ENCODE measurements at regions not wholly inside any gene's neighbourhood (a gene's known extent, or its start where the extent isn't known, plus 50 kb on each side); places are given as distances from the start of the nearest gene placed in this dataset.

DNA sequence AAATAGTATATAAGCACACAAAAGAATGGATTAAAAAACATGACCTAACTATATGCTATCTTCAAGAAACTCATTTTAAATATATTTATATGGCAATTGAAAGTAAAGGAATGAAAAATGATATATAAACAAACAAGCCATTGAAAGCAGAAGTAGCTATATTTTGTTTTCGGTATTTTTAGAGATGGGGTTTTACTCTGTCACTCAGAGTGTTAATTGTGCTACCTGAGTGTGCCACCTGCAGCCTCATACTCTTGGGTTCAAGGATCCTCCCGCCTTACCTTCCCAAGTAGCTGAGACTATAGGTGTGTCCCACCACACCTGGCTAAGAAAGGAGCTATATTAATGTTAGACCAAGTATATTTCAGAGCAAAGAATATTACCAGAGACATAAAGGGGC is 624.1 kb downstream of the BUD13 start:
- no peak for TF ChIP-seq SP1 (IDR thresholded peaks at IDR 0.05)
- Histone ChIP-seq H3K4me1 (ENCODE audit: control insufficient read depth in 4 of 4, insufficient read depth in 4 of 4, low read length in 3 of 4) (no peaks in the 10 kb centered on the region), H3K27me3 (ENCODE audit: control insufficient read depth in 4 of 4, insufficient read depth in 4 of 4, low read length in 3 of 4) (peaks cover 0 to 4% (median 0%) of the 10 kb centered on the region in 4 donors), H3K27ac (ENCODE audit: low read depth in 1 of 2, low read length in 2 of 2) (no peak overlapping the region), H3K36me3 (ENCODE audit: control insufficient read depth in 4 of 4, insufficient read depth in 3 of 4, low read depth in 1 of 4, low read length in 3 of 4) (peaks cover 0 to 4% (median 0%) of the 10 kb centered on the region in 4 donors), H3K9me3 (ENCODE audit: control insufficient read depth in 4 of 4, low read length in 3 of 4) (peaks cover 0 to 11% (median 6%) of the 10 kb centered on the region in 4 donors), H3K9ac (ENCODE audit: low read depth in 1 of 2, low read length in 2 of 2) (no peak overlapping the region), H3K4me3 (ENCODE audit: low read depth in 1 of 3, low read length in 3 of 3) (no peak overlapping the region)
- WGBS: 86% methylated on average over 2 of the region's 2 CpGs
- no peak for DNase-seq (ENCODE audit: low spot score)

- Histone ChIP-seq H3K4me1 (ENCODE audit: control insufficient read depth in 4 of 4, insufficient read depth in 4 of 4, low read length in 3 of 4) (no peaks in the 10 kb centered on the region), H3K4me3 (ENCODE audit: low read depth in 1 of 3, low read length in 3 of 3) (no peak overlapping the region), H3K9me3 (ENCODE audit: control insufficient read depth in 4 of 4, low read length in 3 of 4) (peaks cover 0 to 11% (median 6%) of the 10 kb centered on the region in 4 donors), H3K36me3 (ENCODE audit: control insufficient read depth in 4 of 4, insufficient read depth in 3 of 4, low read depth in 1 of 4, low read length in 3 of 4) (peaks cover 0 to 4% (median 0%) of the 10 kb centered on the region in 4 donors), H3K27me3 (ENCODE audit: control insufficient read depth in 4 of 4, insufficient read depth in 4 of 4, low read length in 3 of 4) (peaks cover 0 to 4% (median 0%) of the 10 kb centered on the region in 4 donors), H3K9ac (ENCODE audit: low read depth in 1 of 2, low read length in 2 of 2) (no peak overlapping the region), H3K27ac (ENCODE audit: low read depth in 1 of 2, low read length in 2 of 2) (no peak overlapping the region)
- DNase-seq (ENCODE audit: low spot score): no peak
- no peak for TF ChIP-seq NR2F2 (IDR thresholded peaks at IDR 0.05)
- TF ChIP-seq EGR1 (IDR thresholded peaks at IDR 0.05; ENCODE audit: low read depth in 2 of 2): no peak
- no peak for TF ChIP-seq FOXA1 (IDR thresholded peaks at IDR 0.05)
- TF ChIP-seq TAF1 (conservative IDR thresholded peaks at IDR 0.05): no peak
- TF ChIP-seq, protein P1, sequence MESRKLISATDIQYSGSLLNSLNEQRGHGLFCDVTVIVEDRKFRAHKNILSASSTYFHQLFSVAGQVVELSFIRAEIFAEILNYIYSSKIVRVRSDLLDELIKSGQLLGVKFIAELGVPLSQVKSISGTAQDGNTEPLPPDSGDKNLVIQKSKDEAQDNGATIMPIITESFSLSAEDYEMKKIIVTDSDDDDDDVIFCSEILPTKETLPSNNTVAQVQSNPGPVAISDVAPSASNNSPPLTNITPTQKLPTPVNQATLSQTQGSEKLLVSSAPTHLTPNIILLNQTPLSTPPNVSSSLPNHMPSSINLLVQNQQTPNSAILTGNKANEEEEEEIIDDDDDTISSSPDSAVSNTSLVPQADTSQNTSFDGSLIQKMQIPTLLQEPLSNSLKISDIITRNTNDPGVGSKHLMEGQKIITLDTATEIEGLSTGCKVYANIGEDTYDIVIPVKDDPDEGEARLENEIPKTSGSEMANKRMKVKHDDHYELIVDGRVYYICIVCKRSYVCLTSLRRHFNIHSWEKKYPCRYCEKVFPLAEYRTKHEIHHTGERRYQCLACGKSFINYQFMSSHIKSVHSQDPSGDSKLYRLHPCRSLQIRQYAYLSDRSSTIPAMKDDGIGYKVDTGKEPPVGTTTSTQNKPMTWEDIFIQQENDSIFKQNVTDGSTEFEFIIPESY (IDR thresholded peaks at IDR 0.05): no peak
- no peak for TF ChIP-seq FOXA2 (IDR thresholded peaks at IDR 0.05)
- TF ChIP-seq SP1 (IDR thresholded peaks at IDR 0.05): no peak
- TF ChIP-seq HNF4A (conservative IDR thresholded peaks at IDR 0.05): no peak
- no peak for TF ChIP-seq GABPA (IDR thresholded peaks at IDR 0.05 in 1 of 2, conservative IDR thresholded peaks at IDR 0.05 in 1 of 2)
- TF ChIP-seq, protein P2, sequence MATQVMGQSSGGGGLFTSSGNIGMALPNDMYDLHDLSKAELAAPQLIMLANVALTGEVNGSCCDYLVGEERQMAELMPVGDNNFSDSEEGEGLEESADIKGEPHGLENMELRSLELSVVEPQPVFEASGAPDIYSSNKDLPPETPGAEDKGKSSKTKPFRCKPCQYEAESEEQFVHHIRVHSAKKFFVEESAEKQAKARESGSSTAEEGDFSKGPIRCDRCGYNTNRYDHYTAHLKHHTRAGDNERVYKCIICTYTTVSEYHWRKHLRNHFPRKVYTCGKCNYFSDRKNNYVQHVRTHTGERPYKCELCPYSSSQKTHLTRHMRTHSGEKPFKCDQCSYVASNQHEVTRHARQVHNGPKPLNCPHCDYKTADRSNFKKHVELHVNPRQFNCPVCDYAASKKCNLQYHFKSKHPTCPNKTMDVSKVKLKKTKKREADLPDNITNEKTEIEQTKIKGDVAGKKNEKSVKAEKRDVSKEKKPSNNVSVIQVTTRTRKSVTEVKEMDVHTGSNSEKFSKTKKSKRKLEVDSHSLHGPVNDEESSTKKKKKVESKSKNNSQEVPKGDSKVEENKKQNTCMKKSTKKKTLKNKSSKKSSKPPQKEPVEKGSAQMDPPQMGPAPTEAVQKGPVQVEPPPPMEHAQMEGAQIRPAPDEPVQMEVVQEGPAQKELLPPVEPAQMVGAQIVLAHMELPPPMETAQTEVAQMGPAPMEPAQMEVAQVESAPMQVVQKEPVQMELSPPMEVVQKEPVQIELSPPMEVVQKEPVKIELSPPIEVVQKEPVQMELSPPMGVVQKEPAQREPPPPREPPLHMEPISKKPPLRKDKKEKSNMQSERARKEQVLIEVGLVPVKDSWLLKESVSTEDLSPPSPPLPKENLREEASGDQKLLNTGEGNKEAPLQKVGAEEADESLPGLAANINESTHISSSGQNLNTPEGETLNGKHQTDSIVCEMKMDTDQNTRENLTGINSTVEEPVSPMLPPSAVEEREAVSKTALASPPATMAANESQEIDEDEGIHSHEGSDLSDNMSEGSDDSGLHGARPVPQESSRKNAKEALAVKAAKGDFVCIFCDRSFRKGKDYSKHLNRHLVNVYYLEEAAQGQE (IDR thresholded peaks at IDR 0.05): no peak
- no peak for TF ChIP-seq RXRA (IDR thresholded peaks at IDR 0.05)
- no peak for TF ChIP-seq ATF3 (IDR thresholded peaks at IDR 0.05)
- no peak for TF ChIP-seq CTCF (IDR thresholded peaks at IDR 0.05; ENCODE audit: low read depth, low read length, missing input control)
- TF ChIP-seq RAD21 (IDR thresholded peaks at IDR 0.05): no peak
- no peak for TF ChIP-seq JUND (IDR thresholded peaks at IDR 0.05)
- no peak for TF ChIP-seq HNF4G (IDR thresholded peaks at IDR 0.05)
- 42% methylated on average over 10 of the region's 10 CpGs for WGBS
Measured at GRCh38 chr11:116148056-116148455, 624.7 kb downstream of the BUD13 start.
